PC-3 (cell line): ENCODE measurements at regions not wholly inside any gene's neighbourhood (a gene's known extent, or its start where the extent isn't known, plus 50 kb on each side); places are given as distances from the start of the nearest gene placed in this dataset.

ENCODE experiments used
- ATAC-seq: fragments of 200-7000 bp; cut with Tn5 transposase; 2 replicates; pipeline ENCODE4 v1.9.1; 2020; ENCODE audit warnings: mild to moderate bottlenecking, moderate library complexity
- BruUV-seq: library from RNA; stranded (reverse); fragments of 400-500 nt; replicated peaks from 2 replicates; lab custom pipeline; 2021; lab: Mats Ljungman, UMichigan
- CTCF ChIA-PET: fragments of 300-600 bp; sonication (Branson Sonifier 250); formaldehyde crosslinking; loops from one replicate; lab custom pipeline; 2022; ENCODE audit warnings: antibody characterized with exemption; lab: Charles Lee
- POLR2A ChIA-PET: fragments of 300-600 bp; sonication (Branson Sonifier 250); formaldehyde crosslinking; loops from one replicate; lab custom pipeline; 2022; ENCODE audit warnings: antibody characterized with exemption; ENCODE audit not compliant: unreplicated experiment; lab: Charles Lee
- DNase-seq: peaks from one replicate; pipeline ENCODE4 v3.0.0-alpha.2; 2015
- H2AFZ ChIP-seq: fragments of 300-600 bp; sonication (generic); 2 replicates; pipeline ENCODE4 v1.6.0; 2016; ENCODE audit warnings: antibody characterized with exemption, low read length
- H3F3A ChIP-seq: fragments of 300-600 bp; sonication (generic); one replicate; pipeline ENCODE4 v1.6.0; 2017; ENCODE audit warnings: antibody characterized with exemption, low read length, control low read depth, mild to moderate bottlenecking; ENCODE audit not compliant: unreplicated experiment
- H3K27ac ChIP-seq: fragments of 300-600 bp; sonication (generic); 2 replicates; pipeline ENCODE4 v1.5.1; 2016; ENCODE audit warnings: mild to moderate bottlenecking, low read length
- H3K27me3 ChIP-seq: fragments of 300-600 bp; sonication (generic); 2 replicates; pipeline ENCODE4 v1.6.1; 2016; ENCODE audit warnings: low read length, mixed read lengths
- H3K36me3 ChIP-seq: fragments of 300-600 bp; sonication (generic); 2 replicates; pipeline ENCODE4 v1.6.1; 2016; ENCODE audit warnings: low read depth, mixed run types, low read length, mixed read lengths
- H3K4me1 ChIP-seq: fragments of 300-600 bp; sonication (generic); 2 replicates; pipeline ENCODE4 v1.5.1; 2016; ENCODE audit warnings: low read length; ENCODE audit not compliant: insufficient read depth
- H3K4me2 ChIP-seq: fragments of 300-600 bp; sonication (generic); 2 replicates; pipeline ENCODE4 v1.6.0; 2016; ENCODE audit warnings: low read length
- H3K4me3 ChIP-seq: fragments of 300-600 bp; sonication (generic); 2 replicates; pipeline ENCODE4 v1.5.1; 2016; ENCODE audit warnings: mild to moderate bottlenecking, low read length, mixed read lengths
- H3K79me2 ChIP-seq: fragments of 300-600 bp; sonication (generic); 2 replicates; pipeline ENCODE4 v1.6.1; 2017; ENCODE audit warnings: low read length, mixed read lengths
- H3K9ac ChIP-seq: fragments of 300-600 bp; sonication (generic); 2 replicates; pipeline ENCODE4 v1.6.0; 2016; ENCODE audit warnings: mild to moderate bottlenecking, low read length
- H3K9me2 ChIP-seq: fragments of 300-600 bp; sonication (generic); replicated peaks from 2 replicates; pipeline ENCODE4 v1.6.1; 2016; ENCODE audit warnings: mixed run types, low read length, mixed read lengths
- H3K9me3 ChIP-seq: fragments of 300-600 bp; sonication (generic); 2 replicates; pipeline ENCODE4 v1.6.1; 2016; ENCODE audit warnings: low read length, mixed read lengths
- H4K20me1 ChIP-seq: fragments of 300-600 bp; sonication (generic); 2 replicates; pipeline ENCODE4 v1.6.1; 2016; ENCODE audit warnings: low read length, mixed read lengths
- CTCF ChIP-seq: fragments of 300-600 bp; sonication (generic); conservative IDR thresholded peaks from 2 replicates; pipeline ENCODE4 v1.5.1; 2017; ENCODE audit warnings: antibody characterized with exemption, low read depth, mild to moderate bottlenecking, low read length
- EZH2 ChIP-seq: fragments of 300-600 bp; sonication (generic); IDR thresholded peaks from one replicate; pipeline ENCODE4 v1.6.1; 2017; ENCODE audit warnings: antibody characterized with exemption, mild to moderate bottlenecking, low read length; ENCODE audit not compliant: unreplicated experiment
- EZH2phosphoT487 ChIP-seq: fragments of 300-600 bp; sonication (generic); IDR thresholded peaks from 2 replicates; pipeline ENCODE4 v1.6.1; 2018; ENCODE audit warnings: mild to moderate bottlenecking, antibody characterized with exemption, low read length, borderline replicate concordance
- intact Hi-C: fragments of 100-400 bp; cut with micrococcal nuclease; formaldehyde crosslinking; loops from 2 replicates; pipeline ENCODE4 v1.9.0; 2023

- Histone ChIP-seq H3K9me2 (no peaks in the 10 kb centered on the region), H3K36me3 (no peaks in the 10 kb centered on the region), H4K20me1 (no peaks in the 10 kb centered on the region), H3K27ac (peak overlapping the region; percentile 97), H3F3A (no peaks in the 10 kb centered on the region), H2AFZ (peak overlapping the region; percentile 61), H3K4me3 (peak overlapping the region; percentile 36), H3K9me3 (no peaks in the 10 kb centered on the region), H3K4me2 (peak overlapping the region; percentile 78), H3K4me1 (peaks cover 32% of the 10 kb centered on the region), H3K27me3 (no peaks in the 10 kb centered on the region), H3K9ac (peak overlapping the region; percentile 76), H3K79me2 (no peaks in the 10 kb centered on the region)
- BruUV-seq = TSS peak; percentile 87
- intact Hi-C loops = loop anchor here (1.0 to 5.0 kb wide), 2 partner anchors 76 to 102 kb away; no protein-coding TSS in a partner anchor
- no peak for TF ChIP-seq CTCF
- no peak for TF ChIP-seq EZH2phosphoT487
- no peak for TF ChIP-seq EZH2
- ATAC-seq = peak; percentile 66
- DNase-seq = peak; percentile 67
- ChIA-PET POLR2A (no interaction called here), CTCF (interaction anchor here (0.6 to 1.7 kb wide), 2 partner anchors 101 to 103 kb away, joined by 4 to 7 read pairs; no protein-coding TSS in a partner anchor)
These were observed 581.5 kb downstream of the CCDC171 start for GRCh38 chr9:16134351-16134750.

GRCh38 chr9:16135968-16136367 lies 583.1 kb downstream of the CCDC171 start:
- Histone ChIP-seq H3K9ac (no peak overlapping the region), H3K27me3 (no peaks in the 10 kb centered on the region), H3K4me1 (peaks cover 35% of the 10 kb centered on the region), H2AFZ (no peak overlapping the region), H3K36me3 (no peaks in the 10 kb centered on the region), H4K20me1 (no peaks in the 10 kb centered on the region), H3K9me3 (no peaks in the 10 kb centered on the region), H3K79me2 (no peaks in the 10 kb centered on the region), H3K4me2 (no peak overlapping the region), H3K27ac (no peak overlapping the region), H3K9me2 (no peaks in the 10 kb centered on the region), H3K4me3 (no peak overlapping the region), H3F3A (no peaks in the 10 kb centered on the region)
- intact Hi-C loops = no loop called here
- no peak for DNase-seq
- no peak for ATAC-seq
- ChIA-PET CTCF (no interaction called here), POLR2A (no interaction called here)
- TF ChIP-seq CTCF (no peak), EZH2 (no peak), EZH2phosphoT487 (no peak)
- no TSS peak for BruUV-seq

- H3K27ac ChIP-seq = no peak overlapping the region
- TF ChIP-seq EZH2phosphoT487 (no peak), EZH2 (no peak), CTCF (no peak)
- no peak overlapping the region for H3K4me2 ChIP-seq
- H2AFZ ChIP-seq = no peak overlapping the region
- intact Hi-C loops = no loop called here
- H3K79me2 ChIP-seq = no peaks in the 10 kb centered on the region
- H3K4me3 ChIP-seq = no peak overlapping the region
- ChIA-PET CTCF (no interaction called here), POLR2A (no interaction called here)
- H4K20me1 ChIP-seq = no peaks in the 10 kb centered on the region
- H3F3A ChIP-seq = no peaks in the 10 kb centered on the region
- DNase-seq = no peak
- no peaks in the 10 kb centered on the region for H3K27me3 ChIP-seq
- H3K36me3 ChIP-seq = no peaks in the 10 kb centered on the region
- H3K4me1 ChIP-seq = peaks cover 35% of the 10 kb centered on the region
- ATAC-seq = no peak
- H3K9ac ChIP-seq = no peak overlapping the region
- no peaks in the 10 kb centered on the region for H3K9me2 ChIP-seq
- H3K9me3 ChIP-seq = no peaks in the 10 kb centered on the region
- no TSS peak for BruUV-seq
These were observed 583.6 kb downstream of the CCDC171 start for GRCh38 chr9:16136451-16136850.
